ENCODE measurements at regions not wholly inside any gene's neighbourhood (a gene's known extent, or its start where the extent isn't known, plus 50 kb on each side); places are given as distances from the start of the nearest gene placed in this dataset.

- H3K4me3 ChIP-seq (ENCODE audit: low read depth, low read length): no peak overlapping the region
- no peak for TF ChIP-seq CTCF (IDR thresholded peaks at IDR 0.05; ENCODE audit: low read depth, low read length, missing control alignments)
- DNase-seq (ENCODE audit: low read depth): no peak
Measured at GRCh38 chr3:95887114-95887513, 927.3 kb upstream of the EPHA6 start.

GRCh38 chr3:95894820-95895219 is 919.6 kb upstream of the EPHA6 start:
- no peak for TF ChIP-seq CTCF (IDR thresholded peaks at IDR 0.05; ENCODE audit: low read depth, low read length, missing control alignments)
- H3K4me3 ChIP-seq (ENCODE audit: low read depth, low read length): no peak overlapping the region
- DNase-seq (ENCODE audit: low read depth): no peak

GRCh38 chr3:95899494-95899893 is 914.9 kb upstream of the EPHA6 start:
- no peak for TF ChIP-seq CTCF (IDR thresholded peaks at IDR 0.05; ENCODE audit: low read depth, low read length, missing control alignments)
- no peak overlapping the region for H3K4me3 ChIP-seq (ENCODE audit: low read depth, low read length)
- DNase-seq (ENCODE audit: low read depth): no peak

- no peak for TF ChIP-seq CTCF (IDR thresholded peaks at IDR 0.05; ENCODE audit: low read depth, low read length, missing control alignments)
- DNase-seq (ENCODE audit: low read depth): no peak
- H3K4me3 ChIP-seq (ENCODE audit: low read depth, low read length): no peak overlapping the region
Measured at GRCh38 chr3:95899911-95900310, 914.5 kb upstream of the EPHA6 start.

- TF ChIP-seq CTCF (IDR thresholded peaks at IDR 0.05; ENCODE audit: low read depth, low read length, missing control alignments): no peak
- H3K4me3 ChIP-seq (ENCODE audit: low read depth, low read length): no peak overlapping the region
- no peak for DNase-seq (ENCODE audit: low read depth)
Measured at GRCh38 chr3:95901948-95902347, 912.4 kb upstream of the EPHA6 start.

GRCh38 chr3:95905182-95905581 is 909.2 kb upstream of the EPHA6 start:
- no peak for TF ChIP-seq CTCF (IDR thresholded peaks at IDR 0.05; ENCODE audit: low read depth, low read length, missing control alignments)
- H3K4me3 ChIP-seq (ENCODE audit: low read depth, low read length): no peak overlapping the region
- no peak for DNase-seq (ENCODE audit: low read depth)

GRCh38 chr3:95911767-95912166 is 902.6 kb upstream of the EPHA6 start:
- no peak for DNase-seq (ENCODE audit: low read depth)
- no peak for TF ChIP-seq CTCF (IDR thresholded peaks at IDR 0.05; ENCODE audit: low read depth, low read length, missing control alignments)
- no peak overlapping the region for H3K4me3 ChIP-seq (ENCODE audit: low read depth, low read length)
